GM12872 (cell line): ENCODE measurements at regions not wholly inside any gene's neighbourhood (a gene's known extent, or its start where the extent isn't known, plus 50 kb on each side); places are given as distances from the start of the nearest gene placed in this dataset.

Source experiments
- TF ChIP-seq, protein P1 (sequence below): IDR thresholded peaks from 3 replicates; pipeline ENCODE4 v1.5.1; 2011; ENCODE audit warnings: low read depth, mild to moderate bottlenecking, low read length, moderate library complexity; ENCODE audit not compliant: insufficient read depth

DNA sequence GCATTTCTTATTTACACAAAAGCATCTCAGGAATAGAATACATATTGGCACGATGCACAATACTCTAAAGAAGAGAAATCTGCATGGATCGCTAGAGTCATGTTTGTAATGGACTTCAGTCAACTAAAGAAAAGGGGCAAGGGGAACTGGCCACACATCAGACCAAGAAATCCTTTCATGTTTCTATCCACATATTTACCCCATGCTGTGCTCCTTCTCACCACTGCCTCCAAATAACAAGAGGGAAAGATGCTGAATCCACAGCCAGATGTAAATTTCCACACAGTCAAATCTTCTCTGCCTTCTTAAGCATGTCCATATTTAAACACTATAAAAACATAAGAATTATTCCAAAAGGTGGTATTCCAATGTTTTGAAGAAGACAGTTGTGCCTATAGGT is 67.6 kb downstream of the COX18 start:
- TF ChIP-seq, protein P1, sequence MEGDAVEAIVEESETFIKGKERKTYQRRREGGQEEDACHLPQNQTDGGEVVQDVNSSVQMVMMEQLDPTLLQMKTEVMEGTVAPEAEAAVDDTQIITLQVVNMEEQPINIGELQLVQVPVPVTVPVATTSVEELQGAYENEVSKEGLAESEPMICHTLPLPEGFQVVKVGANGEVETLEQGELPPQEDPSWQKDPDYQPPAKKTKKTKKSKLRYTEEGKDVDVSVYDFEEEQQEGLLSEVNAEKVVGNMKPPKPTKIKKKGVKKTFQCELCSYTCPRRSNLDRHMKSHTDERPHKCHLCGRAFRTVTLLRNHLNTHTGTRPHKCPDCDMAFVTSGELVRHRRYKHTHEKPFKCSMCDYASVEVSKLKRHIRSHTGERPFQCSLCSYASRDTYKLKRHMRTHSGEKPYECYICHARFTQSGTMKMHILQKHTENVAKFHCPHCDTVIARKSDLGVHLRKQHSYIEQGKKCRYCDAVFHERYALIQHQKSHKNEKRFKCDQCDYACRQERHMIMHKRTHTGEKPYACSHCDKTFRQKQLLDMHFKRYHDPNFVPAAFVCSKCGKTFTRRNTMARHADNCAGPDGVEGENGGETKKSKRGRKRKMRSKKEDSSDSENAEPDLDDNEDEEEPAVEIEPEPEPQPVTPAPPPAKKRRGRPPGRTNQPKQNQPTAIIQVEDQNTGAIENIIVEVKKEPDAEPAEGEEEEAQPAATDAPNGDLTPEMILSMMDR = no peak

DNA sequence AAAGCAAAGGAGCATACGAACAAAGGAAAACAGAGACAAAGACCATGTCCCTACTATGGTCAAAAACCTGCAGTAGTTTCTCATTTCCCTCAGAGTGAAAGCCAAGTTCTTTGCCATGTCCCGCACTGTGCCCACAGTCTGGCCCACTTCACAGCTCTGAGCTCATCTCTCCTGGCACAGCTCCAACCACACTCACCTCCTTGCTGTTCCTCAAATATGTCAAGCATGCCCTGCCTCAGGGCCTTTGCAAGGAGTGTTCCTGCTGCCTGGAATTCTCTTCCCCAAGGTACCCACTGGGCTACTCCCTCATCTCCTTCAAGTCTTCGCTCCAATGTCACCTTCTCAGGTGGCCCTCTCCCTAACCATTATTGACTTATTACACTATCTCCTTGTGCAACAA is 72.1 kb downstream of the COX18 start:
- TF ChIP-seq, protein P1 = no peak

DNA sequence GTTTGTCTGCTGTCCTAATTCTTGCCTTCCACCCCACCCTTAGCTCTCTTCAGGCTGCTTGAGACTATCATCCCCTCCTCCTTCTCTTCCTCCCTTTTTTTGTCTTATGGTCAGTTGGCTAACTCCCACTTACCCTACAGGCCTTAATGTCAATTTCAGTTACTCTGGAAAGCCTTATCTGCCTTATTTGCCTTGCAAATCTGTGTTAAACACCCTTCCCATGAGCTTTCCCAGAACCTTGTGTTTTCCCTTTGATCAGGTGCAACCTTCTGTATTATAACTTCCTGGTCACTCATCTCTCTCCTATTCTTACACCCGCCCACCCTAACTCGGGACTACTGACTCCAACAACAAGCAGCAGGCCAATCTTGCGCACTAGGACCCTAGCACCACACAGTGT is 74.8 kb downstream of the COX18 start:
- TF ChIP-seq, protein P1 = no peak

DNA sequence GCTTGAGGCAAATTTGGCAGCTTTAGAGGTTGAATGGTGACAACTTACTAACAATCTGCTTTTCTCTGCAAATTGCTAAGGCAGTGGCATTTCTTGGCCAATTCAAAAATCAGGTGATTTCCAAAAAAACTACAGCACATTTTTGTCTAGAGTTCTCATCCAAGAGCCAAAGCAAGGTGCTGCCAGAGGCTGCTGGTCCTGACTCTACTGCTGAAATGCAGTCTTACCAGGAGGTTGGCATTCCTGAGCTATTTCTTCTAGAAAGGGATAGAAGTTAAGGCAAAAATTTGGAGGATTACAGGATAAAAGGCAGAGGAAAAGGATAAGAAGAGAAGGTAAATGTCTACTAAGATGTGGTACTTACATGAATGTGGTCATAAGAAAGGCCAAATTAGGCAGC is 75.6 kb downstream of the COX18 start:
- TF ChIP-seq, protein P1 = no peak

DNA sequence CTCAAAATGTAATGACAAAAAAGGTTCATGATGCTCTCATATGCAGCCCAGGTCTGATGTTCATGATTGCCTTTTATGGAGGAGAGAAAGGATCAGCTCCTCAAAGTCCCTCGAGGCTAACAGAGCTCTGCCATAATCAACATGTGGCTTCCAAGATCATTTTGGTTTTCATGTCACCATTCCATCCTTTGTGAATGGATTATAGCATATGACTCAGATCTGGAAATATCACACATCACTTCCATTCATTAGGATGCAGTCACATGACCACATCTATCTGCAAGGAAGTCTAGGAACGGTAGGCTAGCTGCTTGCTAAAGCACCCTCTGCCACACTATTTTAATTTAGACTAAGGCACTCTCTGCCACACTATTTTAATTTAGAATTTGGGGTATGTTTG is 77.6 kb downstream of the COX18 start:
- TF ChIP-seq, protein P1 = no peak

DNA sequence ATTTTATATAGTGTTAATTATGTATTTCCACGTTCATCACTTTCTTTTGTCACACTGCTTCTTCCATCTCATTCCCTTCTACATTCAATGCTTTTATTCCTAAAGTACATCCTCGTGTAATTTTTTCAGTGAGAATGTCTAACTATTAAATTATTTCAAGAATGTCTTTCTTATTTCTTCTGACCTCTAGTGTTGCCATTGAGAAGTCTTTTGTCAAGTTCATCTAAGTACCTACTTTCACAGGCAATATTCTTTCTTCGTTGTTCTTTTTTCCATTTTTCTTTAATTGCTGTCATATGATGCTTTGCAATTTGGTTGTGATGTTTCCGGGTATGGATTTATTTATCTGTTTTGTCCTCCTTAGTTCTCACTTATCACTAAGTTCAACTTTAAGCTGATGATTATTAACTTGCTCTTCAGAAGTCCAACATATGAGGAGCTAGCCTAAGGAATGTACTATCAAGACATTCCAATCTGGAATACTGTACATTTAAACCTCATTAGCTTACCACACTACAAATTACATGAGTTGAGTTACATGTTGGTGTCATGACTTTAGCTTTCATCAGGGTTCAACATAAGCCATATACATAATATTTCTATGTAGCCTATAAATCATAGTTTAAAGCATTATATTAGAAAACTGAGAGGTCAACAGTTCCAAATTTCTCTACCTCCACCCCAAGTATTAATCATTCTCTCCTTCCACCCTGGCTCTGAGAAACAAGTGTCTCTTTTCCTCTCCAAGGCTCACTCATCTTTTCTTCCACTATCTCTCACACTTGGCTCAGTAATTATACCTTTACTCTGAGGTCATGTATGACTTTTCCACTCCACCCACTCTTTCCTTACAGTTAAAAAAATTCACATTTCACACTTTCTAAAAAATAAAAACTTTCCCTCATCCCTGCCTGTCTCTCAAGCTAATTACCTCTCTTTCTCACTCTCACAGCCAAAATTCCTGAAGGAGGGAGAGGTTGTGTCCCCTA is 81.5 kb downstream of the COX18 start:
- TF ChIP-seq, protein P1 = no peak

DNA sequence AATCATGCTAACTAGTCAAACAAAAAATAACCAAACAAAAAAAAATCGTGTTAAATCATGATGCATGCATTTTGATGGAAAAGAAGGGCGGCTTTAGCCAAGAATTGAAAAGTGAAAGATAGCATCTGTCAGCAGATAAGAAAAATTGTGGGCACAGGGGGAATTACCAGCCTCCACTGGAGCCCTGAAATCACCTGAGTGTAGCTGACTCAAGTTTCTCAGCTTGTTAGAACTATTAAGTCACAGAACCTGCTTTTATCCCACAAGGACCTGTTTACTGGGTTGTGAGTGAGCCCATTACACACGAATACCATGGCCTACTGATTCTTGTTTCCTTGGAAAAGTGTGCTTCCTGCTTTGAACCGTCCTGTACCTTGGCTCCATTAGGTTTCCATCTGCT is 85.2 kb downstream of the COX18 start:
- TF ChIP-seq, protein P1 = no peak
